GM12878 (cell line): ENCODE measurements at regions not wholly inside any gene's neighbourhood (a gene's known extent, or its start where the extent isn't known, plus 50 kb on each side); places are given as distances from the start of the nearest gene placed in this dataset.

Experiments
- CHD1 ChIP-seq: IDR thresholded peaks from 2 replicates; pipeline ENCODE4 v1.6.1; 2012; ENCODE audit warnings: low read depth, low read length, improper control_type of control experiment
- CHD4 ChIP-seq: fragments of 200-600 bp; sonication (generic); IDR thresholded peaks from 2 replicates; pipeline ENCODE4 v1.6.1; 2016; ENCODE audit warnings: mild to moderate bottlenecking
- CTCF ChIP-seq, 3 experiments: IDR thresholded peaks in 2 of 3; conservative IDR thresholded peaks in 1 of 3; 2 replicates each; pipeline ENCODE4 v1.5.1; 2011; ENCODE audit warnings: low read depth in 3 of 3, low read length in 3 of 3, mild to moderate bottlenecking in 3 of 3, control low read depth in 2 of 3, moderate library complexity in 2 of 3, inconsistent platforms in 1 of 3, mixed read lengths in 1 of 3; ENCODE audit not compliant: control insufficient read depth in 2 of 3, insufficient read depth in 1 of 3; ENCODE audit errors: extremely low read depth in 1 of 3
- HDAC2 ChIP-seq: fragments of 200-600 bp; sonication (generic); IDR thresholded peaks from 2 replicates; pipeline ENCODE4 v1.6.1; 2017
- KAT2A ChIP-seq: conservative IDR thresholded peaks from 2 replicates; pipeline ENCODE4 v1.6.1; 2011; ENCODE audit warnings: low read depth, low read length; ENCODE audit not compliant: control insufficient read depth
- SP1 ChIP-seq: IDR thresholded peaks from one replicate; pipeline ENCODE4 v1.6.1; 2011; ENCODE audit warnings: low read depth, low read length
- TF ChIP-seq, protein P1 (sequence below): fragments of 450-650 bp; IDR thresholded peaks from 2 replicates; pipeline ENCODE4 v1.6.1; 2017; ENCODE audit warnings: mild to moderate bottlenecking, moderate library complexity
- TF ChIP-seq, protein P2 (sequence below): fragments of 450-650 bp; IDR thresholded peaks from 2 replicates; pipeline ENCODE4 v1.6.1; 2016; ENCODE audit warnings: mild to moderate bottlenecking

- TF ChIP-seq, protein P1, sequence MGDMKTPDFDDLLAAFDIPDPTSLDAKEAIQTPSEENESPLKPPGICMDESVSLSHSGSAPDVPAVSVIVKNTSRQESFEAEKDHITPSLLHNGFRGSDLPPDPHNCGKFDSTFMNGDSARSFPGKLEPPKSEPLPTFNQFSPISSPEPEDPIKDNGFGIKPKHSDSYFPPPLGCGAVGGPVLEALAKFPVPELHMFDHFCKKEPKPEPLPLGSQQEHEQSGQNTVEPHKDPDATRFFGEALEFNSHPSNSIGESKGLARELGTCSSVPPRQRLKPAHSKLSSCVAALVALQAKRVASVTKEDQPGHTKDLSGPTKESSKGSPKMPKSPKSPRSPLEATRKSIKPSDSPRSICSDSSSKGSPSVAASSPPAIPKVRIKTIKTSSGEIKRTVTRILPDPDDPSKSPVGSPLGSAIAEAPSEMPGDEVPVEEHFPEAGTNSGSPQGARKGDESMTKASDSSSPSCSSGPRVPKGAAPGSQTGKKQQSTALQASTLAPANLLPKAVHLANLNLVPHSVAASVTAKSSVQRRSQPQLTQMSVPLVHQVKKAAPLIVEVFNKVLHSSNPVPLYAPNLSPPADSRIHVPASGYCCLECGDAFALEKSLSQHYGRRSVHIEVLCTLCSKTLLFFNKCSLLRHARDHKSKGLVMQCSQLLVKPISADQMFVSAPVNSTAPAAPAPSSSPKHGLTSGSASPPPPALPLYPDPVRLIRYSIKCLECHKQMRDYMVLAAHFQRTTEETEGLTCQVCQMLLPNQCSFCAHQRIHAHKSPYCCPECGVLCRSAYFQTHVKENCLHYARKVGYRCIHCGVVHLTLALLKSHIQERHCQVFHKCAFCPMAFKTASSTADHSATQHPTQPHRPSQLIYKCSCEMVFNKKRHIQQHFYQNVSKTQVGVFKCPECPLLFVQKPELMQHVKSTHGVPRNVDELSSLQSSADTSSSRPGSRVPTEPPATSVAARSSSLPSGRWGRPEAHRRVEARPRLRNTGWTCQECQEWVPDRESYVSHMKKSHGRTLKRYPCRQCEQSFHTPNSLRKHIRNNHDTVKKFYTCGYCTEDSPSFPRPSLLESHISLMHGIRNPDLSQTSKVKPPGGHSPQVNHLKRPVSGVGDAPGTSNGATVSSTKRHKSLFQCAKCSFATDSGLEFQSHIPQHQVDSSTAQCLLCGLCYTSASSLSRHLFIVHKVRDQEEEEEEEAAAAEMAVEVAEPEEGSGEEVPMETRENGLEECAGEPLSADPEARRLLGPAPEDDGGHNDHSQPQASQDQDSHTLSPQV = no peak
- TF ChIP-seq CTCF (IDR thresholded peaks at IDR 0.05 in 2 of 3, conservative IDR thresholded peaks at IDR 0.05 in 1 of 3; ENCODE audit: control insufficient read depth in 2 of 3, extremely low read depth in 1 of 3, insufficient read depth in 1 of 3, low read depth in 3 of 3, low read length in 3 of 3) (no peak), HDAC2 (no peak), SP1 (no peak), CHD4 (no peak), CHD1 (no peak), KAT2A (no peak)
- TF ChIP-seq, protein P2, sequence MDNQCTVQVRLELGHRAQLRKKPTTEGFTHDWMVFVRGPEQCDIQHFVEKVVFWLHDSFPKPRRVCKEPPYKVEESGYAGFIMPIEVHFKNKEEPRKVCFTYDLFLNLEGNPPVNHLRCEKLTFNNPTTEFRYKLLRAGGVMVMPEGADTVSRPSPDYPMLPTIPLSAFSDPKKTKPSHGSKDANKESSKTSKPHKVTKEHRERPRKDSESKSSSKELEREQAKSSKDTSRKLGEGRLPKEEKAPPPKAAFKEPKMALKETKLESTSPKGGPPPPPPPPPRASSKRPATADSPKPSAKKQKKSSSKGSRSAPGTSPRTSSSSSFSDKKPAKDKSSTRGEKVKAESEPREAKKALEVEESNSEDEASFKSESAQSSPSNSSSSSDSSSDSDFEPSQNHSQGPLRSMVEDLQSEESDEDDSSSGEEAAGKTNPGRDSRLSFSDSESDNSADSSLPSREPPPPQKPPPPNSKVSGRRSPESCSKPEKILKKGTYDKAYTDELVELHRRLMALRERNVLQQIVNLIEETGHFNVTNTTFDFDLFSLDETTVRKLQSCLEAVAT = no peak
Observed at GRCh38 chr22:47734511-47734910, 972.1 kb downstream of the TBC1D22A start (continued).
